ENCODE measurements at regions not wholly inside any gene's neighbourhood (a gene's known extent, or its start where the extent isn't known, plus 50 kb on each side); places are given as distances from the start of the nearest gene placed in this dataset.

DNA sequence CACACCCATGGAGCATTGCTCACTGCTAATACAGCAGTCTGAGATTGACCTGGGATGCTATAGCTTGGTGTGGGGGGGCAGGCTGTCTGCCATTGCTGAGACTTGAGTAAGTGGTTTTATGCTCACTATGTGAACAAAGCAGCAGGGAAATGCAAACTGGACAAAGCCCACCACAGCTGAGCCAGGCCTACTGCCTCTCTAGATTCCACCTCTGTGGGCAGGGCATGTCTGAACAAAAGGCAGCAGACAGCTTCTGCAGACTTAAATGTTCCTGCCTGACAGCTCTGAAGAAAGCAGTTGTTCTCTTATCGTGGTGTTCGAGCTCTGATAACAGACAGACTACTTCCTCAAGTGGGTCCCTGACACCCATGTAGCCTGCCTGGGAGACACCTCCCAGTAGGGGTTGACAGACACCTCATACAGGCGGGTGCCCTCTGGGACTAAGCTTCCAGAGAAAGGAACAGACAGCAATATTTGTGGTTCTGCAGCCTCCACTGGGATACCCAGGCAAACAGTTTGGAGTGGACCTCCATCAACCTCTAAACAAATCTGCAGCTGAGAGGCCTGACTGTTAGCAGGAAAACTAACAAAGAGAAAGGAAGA lies 2204.8 kb downstream of the TP53TG3F start:
- TF ChIP-seq, protein P1, sequence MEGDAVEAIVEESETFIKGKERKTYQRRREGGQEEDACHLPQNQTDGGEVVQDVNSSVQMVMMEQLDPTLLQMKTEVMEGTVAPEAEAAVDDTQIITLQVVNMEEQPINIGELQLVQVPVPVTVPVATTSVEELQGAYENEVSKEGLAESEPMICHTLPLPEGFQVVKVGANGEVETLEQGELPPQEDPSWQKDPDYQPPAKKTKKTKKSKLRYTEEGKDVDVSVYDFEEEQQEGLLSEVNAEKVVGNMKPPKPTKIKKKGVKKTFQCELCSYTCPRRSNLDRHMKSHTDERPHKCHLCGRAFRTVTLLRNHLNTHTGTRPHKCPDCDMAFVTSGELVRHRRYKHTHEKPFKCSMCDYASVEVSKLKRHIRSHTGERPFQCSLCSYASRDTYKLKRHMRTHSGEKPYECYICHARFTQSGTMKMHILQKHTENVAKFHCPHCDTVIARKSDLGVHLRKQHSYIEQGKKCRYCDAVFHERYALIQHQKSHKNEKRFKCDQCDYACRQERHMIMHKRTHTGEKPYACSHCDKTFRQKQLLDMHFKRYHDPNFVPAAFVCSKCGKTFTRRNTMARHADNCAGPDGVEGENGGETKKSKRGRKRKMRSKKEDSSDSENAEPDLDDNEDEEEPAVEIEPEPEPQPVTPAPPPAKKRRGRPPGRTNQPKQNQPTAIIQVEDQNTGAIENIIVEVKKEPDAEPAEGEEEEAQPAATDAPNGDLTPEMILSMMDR (conservative IDR thresholded peaks at IDR 0.05; ENCODE audit: control insufficient read depth, insufficient read depth, low read depth, low read length) = no peak
- H3K4me3 ChIP-seq (ENCODE audit: control insufficient read depth, low read depth, low read length) = no peak overlapping the region
- DNase-seq (ENCODE audit: low read depth) = no peak

DNA sequence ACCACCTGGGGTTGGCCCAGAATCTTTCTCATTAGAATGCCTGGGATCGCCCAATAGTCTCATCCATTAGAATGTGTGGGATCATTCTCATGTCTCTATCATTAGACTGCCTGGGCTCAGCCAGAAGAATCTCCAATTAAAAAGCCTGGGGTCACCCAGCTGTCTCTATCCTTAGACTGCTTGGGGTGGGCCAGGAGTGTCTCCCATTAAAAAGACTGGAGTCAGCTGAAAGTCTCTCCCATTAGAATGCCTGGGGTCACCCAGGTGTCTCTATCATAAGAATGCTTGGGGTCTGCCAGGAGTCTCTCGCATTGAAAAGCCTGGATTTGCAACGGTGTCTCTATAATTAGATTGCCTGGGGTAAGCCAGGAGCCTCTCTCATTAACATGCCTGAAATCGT lies 2225.7 kb downstream of the TP53TG3F start:
- no peak overlapping the region for H3K4me3 ChIP-seq (ENCODE audit: control insufficient read depth, low read depth, low read length)
- no peak for DNase-seq (ENCODE audit: low read depth)
- TF ChIP-seq, protein P1 (conservative IDR thresholded peaks at IDR 0.05; ENCODE audit: control insufficient read depth, insufficient read depth, low read depth, low read length) = no peak

DNA sequence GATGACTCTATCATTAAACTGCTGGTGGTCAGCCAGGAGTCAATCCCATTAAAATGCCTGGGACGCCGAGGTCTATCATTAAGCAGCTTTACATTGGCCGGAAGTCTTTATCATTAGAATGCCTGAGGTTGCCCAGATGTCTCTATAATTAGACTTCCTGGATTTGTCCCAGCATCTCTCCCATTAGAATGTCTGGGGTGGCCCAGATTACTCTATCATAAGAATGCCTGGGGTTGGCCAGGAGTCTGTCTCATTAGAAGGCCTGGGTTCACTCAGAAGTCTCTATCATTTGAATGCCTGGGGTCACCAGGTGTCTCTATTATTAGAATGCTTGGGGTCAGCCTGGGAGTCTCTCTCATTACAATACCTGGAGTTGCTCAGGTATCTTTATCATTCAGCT lies 2227.2 kb downstream of the TP53TG3F start:
- no peak for DNase-seq (ENCODE audit: low read depth)
- TF ChIP-seq, protein P1 (conservative IDR thresholded peaks at IDR 0.05; ENCODE audit: control insufficient read depth, insufficient read depth, low read depth, low read length) = no peak
- no peak overlapping the region for H3K4me3 ChIP-seq (ENCODE audit: control insufficient read depth, low read depth, low read length)

DNA sequence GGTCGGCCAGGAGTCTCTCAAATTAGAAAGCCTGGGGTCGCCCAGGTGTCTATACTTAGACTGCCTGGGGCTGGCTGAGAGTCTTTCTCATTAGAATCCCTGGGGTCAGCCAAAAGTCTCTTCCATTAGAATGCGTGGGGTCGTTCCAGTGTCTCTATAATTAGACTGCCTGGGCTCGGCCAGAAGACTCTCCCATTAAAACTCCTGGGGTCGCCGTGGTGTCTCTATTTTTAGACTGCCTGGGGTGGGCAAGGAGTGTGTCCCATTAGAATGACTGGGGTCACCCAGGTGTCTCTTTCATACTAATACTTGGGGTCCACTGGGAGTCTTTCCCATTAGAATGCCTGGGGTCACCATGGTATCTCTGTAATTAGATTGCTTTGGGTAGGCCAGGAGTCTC lies 2227.7 kb downstream of the TP53TG3F start:
- DNase-seq (ENCODE audit: low read depth) = no peak
- no peak overlapping the region for H3K4me3 ChIP-seq (ENCODE audit: control insufficient read depth, low read depth, low read length)
- TF ChIP-seq, protein P1 (conservative IDR thresholded peaks at IDR 0.05; ENCODE audit: control insufficient read depth, insufficient read depth, low read depth, low read length) = no peak

DNA sequence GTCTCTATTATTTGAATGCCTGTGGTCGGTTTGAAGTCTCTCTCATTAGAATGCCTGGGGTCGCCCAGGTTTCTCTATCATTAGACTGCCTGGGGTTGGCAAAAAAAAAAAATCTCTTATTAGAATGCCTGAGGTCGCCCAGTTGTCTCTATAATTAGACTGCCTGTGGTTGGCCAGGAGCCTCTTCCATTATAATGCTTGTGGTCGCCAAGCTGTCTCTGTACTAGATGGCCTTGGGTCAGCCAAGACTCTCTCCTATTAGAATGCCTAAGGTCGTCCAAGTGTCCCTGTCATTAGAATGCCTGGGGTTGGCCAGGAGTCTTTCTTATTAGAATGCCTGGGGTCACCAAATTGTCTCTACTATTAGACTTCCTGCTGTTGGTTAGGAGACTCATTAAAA lies 2228.4 kb downstream of the TP53TG3F start:
- H3K4me3 ChIP-seq (ENCODE audit: control insufficient read depth, low read depth, low read length) = no peak overlapping the region
- DNase-seq (ENCODE audit: low read depth) = no peak

DNA sequence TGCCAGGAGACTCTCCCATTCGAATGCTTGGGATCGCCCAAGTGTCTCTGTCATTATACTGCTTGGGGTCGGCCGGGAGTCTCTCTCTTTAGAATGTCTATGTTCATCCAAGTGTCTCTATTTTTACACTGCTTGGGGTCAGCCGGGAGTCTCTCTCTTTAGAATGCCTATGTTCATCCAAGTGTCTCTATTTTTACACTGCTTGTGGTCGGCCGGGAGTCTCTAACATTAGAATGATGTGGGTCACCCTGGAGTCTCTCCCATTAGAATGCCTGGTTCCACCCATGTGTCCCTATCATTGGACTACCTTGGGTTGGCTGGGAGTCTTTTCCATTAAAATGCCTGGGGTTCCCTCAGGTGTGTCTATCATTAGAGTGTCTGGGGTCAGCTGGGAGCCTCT lies 2230.4 kb downstream of the TP53TG3F start:
- TF ChIP-seq, protein P1 (conservative IDR thresholded peaks at IDR 0.05; ENCODE audit: control insufficient read depth, insufficient read depth, low read depth, low read length) = no peak
- no peak for DNase-seq (ENCODE audit: low read depth)
- no peak overlapping the region for H3K4me3 ChIP-seq (ENCODE audit: control insufficient read depth, low read depth, low read length)

More for the DNA sequence above, 2228.4 kb downstream of the TP53TG3F start:
- TF ChIP-seq, protein P1 (conservative IDR thresholded peaks at IDR 0.05; ENCODE audit: control insufficient read depth, insufficient read depth, low read depth, low read length) = no peak

DNA sequence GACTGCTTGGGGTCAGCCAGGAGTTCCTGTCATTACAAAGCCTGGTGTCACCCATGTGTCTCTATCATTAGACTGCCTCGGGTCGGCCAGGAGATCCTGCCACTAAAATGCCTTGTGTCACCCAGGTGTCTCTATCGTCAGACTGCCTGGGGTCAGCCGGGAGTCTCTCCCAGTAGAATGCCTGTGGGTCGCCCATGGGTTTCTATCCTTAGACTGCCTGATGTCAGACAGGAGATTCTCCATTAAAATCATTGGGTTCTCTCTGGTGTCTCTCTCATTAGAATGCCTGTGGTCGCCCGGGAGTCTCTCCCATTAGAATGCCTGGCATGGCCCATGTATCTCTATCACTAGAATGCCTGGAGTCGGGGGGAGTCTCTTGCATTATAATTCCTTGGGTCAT lies 2231.0 kb downstream of the TP53TG3F start:
- no peak overlapping the region for H3K4me3 ChIP-seq (ENCODE audit: control insufficient read depth, low read depth, low read length)
- TF ChIP-seq, protein P1 (conservative IDR thresholded peaks at IDR 0.05; ENCODE audit: control insufficient read depth, insufficient read depth, low read depth, low read length) = no peak
- no peak for DNase-seq (ENCODE audit: low read depth)

Data from fibroblast of mammary gland (primary cell).